ENCODE measurements at regions not wholly inside any gene's neighbourhood (a gene's known extent, or its start where the extent isn't known, plus 50 kb on each side); places are given as distances from the start of the nearest gene placed in this dataset.

GRCh38 chr11:8822469-8822868, 88.5 kb upstream of the AKIP1 start:
- intact Hi-C loops (cut with micrococcal nuclease) = no loop called here

GRCh38 chr11:8823174-8823742, 87.7 kb upstream of the AKIP1 start:
- no peak for DNase-seq
- intact Hi-C loops (cut with micrococcal nuclease) = no loop called here
- no peak for TF ChIP-seq CTCF (IDR thresholded peaks at IDR 0.05; ENCODE audit: borderline replicate concordance)
- Histone ChIP-seq H3K4me3 (no peak overlapping the region), H3K27ac (replicated peaks) (no peak overlapping the region), H3K4me1 (peaks cover 12% of the 10 kb centered on the region), H3K9me3 (replicated peaks) (no peaks in the 10 kb centered on the region), H3K36me3 (no peaks in the 10 kb centered on the region), H3K27me3 (ENCODE audit: low read depth) (no peaks in the 10 kb centered on the region)

More at GRCh38 chr11:8822469-8822868, 88.5 kb upstream of the AKIP1 start:
- Histone ChIP-seq H3K4me1 (peaks cover 11% of the 10 kb centered on the region), H3K4me3 (no peak overlapping the region), H3K36me3 (no peaks in the 10 kb centered on the region), H3K27me3 (ENCODE audit: low read depth) (no peaks in the 10 kb centered on the region), H3K9me3 (replicated peaks) (no peaks in the 10 kb centered on the region), H3K27ac (replicated peaks) (no peak overlapping the region)
- no peak for DNase-seq
- no peak for TF ChIP-seq CTCF (IDR thresholded peaks at IDR 0.05; ENCODE audit: borderline replicate concordance)

- intact Hi-C loops (cut with micrococcal nuclease) = no loop called here
- Histone ChIP-seq H3K9me3 (replicated peaks) (no peaks in the 10 kb centered on the region), H3K27me3 (ENCODE audit: low read depth) (no peaks in the 10 kb centered on the region), H3K36me3 (no peaks in the 10 kb centered on the region), H3K4me3 (no peak overlapping the region), H3K4me1 (peaks cover 12% of the 10 kb centered on the region), H3K27ac (replicated peaks) (peak overlapping the region; percentile 43)
- DNase-seq = no peak
- no peak for TF ChIP-seq CTCF (IDR thresholded peaks at IDR 0.05; ENCODE audit: borderline replicate concordance)
Measured at GRCh38 chr11:8826139-8826786, 84.7 kb upstream of the AKIP1 start.

- peak overlapping the region; percentile 43 for H3K27ac ChIP-seq (replicated peaks)
Measured at GRCh38 chr11:8826901-8827560, 84.0 kb upstream of the AKIP1 start.

GRCh38 chr11:8828046-8828445, 82.9 kb upstream of the AKIP1 start:
- H3K9me3 ChIP-seq (replicated peaks) = no peaks in the 10 kb centered on the region
- H3K27me3 ChIP-seq (ENCODE audit: low read depth) = no peaks in the 10 kb centered on the region
- peaks cover 24% of the 10 kb centered on the region for H3K4me1 ChIP-seq
- no peak for TF ChIP-seq CTCF (IDR thresholded peaks at IDR 0.05; ENCODE audit: borderline replicate concordance)
- no peak for DNase-seq
- H3K4me3 ChIP-seq = no peak overlapping the region
- intact Hi-C loops (cut with micrococcal nuclease) = no loop called here
- H3K36me3 ChIP-seq = no peaks in the 10 kb centered on the region
- no peak overlapping the region for H3K27ac ChIP-seq (replicated peaks)

More at GRCh38 chr11:8826901-8827560, 84.0 kb upstream of the AKIP1 start:
- H3K36me3 ChIP-seq = no peaks in the 10 kb centered on the region
- H3K27me3 ChIP-seq (ENCODE audit: low read depth) = no peaks in the 10 kb centered on the region
- DNase-seq = no peak
- peaks cover 14% of the 10 kb centered on the region for H3K4me1 ChIP-seq
- intact Hi-C loops (cut with micrococcal nuclease) = no loop called here
- no peaks in the 10 kb centered on the region for H3K9me3 ChIP-seq (replicated peaks)
- H3K4me3 ChIP-seq = no peak overlapping the region
- no peak for TF ChIP-seq CTCF (IDR thresholded peaks at IDR 0.05; ENCODE audit: borderline replicate concordance)
